Myocyte (in vitro differentiated cells): ENCODE measurements at regions not wholly inside any gene's neighbourhood (a gene's known extent, or its start where the extent isn't known, plus 50 kb on each side); places are given as distances from the start of the nearest gene placed in this dataset.
"Not testable (repeated sequence)": the region's sequence is repeated elsewhere in the genome, so short reads cannot be mapped to it uniquely, and the experiment has no call there.

Source experiments
- DNase-seq: peaks from one replicate; pipeline ENCODE4 v3.0.0-alpha.2; 2012; ENCODE audit warnings: low read depth

DNA sequence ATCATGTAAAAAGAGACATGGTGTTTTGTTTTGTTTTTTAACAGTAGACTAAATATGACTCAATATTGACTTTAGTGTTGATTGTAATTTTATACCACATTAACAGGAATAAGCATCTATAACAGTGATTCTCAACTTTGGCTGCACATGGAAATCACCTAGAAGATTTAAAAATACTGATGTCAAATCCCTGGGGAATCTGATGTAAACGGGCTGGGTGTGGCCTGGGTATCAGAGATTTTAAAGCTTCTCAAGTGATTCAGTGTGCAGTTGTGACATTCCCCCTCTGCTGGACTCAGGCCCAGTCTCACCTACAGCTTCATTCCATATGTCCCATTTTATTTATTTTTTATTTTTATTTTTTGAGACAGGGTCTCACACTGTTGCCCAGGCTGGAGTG, 82.8 kb upstream of the ATP8B1 start:
- DNase-seq: no peak

DNA sequence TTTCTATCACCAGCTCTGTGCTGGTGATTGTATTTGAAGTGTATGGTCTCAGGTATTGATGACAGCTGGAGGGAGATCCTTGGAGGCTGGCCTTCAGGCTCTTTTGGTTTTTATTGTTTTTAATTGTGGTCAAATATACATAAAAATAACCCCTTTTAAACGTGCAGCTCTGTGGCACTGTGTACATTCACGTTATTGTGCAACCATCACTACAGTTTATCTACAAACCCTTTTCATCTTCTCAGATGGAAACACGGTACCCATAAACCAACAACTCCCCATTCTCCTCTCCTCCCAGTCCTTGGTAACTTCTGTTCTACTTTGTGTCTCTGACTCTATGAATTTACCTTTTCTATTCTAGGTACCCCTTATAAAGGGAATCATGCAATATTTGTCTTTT, 79.3 kb upstream of the ATP8B1 start:
- DNase-seq: no peak

DNA sequence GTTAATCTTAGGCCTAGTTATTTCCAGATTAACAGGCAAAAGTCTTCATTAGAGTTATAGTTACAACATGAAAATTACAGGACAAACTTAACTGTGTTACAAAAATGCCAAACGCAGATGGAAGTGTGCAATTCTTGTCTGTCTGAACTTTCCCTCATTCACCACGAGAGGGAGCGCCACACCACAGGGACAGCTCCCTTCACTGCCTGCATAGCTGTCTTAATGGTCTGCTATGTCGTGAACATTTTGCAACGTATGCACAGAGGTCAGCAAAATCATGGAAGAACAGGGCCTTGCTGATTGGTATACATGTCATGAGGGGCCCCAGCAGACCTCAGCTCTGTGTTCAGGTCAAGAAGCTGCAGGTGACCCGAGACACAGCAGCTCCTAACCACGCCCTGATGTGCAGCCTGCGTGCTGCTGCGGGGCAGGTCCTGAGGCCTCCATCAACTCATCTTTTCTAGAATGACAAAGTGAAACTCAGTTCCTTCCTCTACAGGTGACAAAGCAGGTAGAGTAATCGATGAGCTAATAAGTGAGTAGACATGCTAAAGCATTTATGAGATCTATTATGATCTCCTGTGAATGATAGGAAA, 78.8 kb upstream of the ATP8B1 start:
- peak; percentile 86 for DNase-seq

DNA sequence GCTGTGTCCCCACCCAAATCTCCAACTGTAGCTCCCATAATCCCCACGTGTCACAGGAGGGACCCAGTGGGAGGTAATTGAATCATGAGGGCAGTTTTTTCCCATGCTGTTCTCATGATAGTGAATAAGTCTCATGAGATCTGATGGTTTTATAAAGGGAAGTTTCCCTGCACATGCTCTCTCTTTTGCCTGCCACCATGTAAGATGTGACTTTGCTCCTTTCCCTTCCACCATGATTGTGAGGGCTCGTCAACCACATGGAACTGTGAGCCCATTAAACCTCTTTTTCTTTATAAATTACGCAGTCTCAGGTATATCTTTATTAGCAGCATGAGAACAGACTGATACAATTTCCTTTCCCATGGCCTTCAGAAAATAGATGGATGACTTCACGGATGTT, 76.8 kb upstream of the ATP8B1 start:
- not testable (repeated sequence) for DNase-seq

DNA sequence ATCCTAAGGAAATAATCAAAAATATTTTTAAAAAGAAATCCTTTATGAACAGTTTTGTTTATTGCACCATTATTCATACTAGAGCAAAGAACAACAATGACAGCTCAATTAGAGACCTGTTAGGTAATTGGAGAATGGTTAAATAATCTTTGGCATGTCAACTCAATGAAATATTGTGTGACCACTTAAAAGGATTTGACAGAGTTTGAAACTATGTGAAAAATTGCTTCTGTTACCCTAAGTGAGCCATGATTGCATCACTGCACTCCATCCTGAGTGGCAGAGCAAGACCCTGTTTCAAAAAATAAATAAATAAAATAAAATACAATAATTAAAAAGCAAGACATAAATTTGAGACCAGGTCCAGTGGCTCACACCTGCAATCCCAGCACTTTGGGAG, 66.1 kb upstream of the ATP8B1 start:
- DNase-seq: no peak

DNA sequence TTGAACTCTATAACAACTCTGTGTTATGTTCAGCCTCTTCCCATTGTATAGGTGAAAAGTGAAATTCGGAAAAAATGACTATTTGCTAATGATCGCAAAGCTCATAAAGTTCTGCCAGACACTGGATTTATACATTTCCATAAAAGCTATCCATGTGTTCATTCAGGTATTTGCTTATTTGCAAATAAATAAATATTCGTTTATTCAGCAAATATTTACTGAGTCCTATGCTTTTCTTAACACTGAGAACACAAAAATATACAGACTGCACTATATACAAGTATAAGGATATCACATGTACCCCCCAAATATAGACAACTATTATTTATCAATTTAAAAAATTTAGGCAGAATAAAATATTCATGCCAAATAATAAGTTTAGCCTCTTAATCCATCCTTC, 63.2 kb upstream of the ATP8B1 start:
- DNase-seq: no peak

DNA sequence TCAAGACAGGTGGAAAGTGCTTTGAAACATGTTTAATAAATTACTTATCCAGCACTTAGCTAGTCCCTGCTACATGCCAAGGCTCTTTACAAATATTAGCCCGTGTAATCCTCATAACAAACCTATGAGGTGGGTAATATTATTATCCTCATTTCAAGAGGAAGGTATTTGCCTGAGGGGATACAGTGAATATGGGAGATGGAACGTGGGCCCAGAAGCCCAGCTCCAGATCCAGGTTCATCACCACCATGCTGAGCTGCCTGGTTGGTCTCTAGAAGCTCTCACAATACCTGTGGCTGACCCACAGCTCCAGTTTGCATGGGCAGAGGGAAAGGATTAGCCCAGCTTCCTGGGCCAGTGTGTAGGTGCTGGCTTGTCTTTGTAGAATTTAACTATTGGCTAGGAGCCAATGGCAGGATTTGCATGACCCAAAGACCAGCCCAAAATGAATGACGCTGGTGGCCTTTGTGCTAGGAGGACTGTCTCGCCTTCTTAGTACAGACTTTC, 61.6 kb upstream of the ATP8B1 start:
- DNase-seq: no peak

DNA sequence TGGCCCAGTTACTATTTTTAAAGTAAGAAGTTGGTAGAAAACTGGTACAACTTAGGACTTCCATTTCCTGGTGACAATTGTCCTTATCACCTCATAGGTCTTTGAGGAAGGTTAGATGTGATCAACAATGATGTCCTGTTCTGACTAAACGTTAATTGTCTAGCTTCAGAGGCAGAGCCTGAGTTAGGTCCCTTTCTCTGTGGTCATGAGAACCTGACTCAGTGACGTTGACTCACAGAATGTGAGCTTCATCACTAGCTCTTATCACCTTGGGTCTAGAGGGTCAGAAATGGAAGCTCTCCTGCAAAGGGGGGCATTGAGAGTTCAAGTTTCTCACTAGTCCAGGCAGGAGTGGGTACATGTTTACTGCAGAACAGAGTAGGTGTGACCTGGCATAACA, 60.6 kb upstream of the ATP8B1 start:
- no peak for DNase-seq

DNA sequence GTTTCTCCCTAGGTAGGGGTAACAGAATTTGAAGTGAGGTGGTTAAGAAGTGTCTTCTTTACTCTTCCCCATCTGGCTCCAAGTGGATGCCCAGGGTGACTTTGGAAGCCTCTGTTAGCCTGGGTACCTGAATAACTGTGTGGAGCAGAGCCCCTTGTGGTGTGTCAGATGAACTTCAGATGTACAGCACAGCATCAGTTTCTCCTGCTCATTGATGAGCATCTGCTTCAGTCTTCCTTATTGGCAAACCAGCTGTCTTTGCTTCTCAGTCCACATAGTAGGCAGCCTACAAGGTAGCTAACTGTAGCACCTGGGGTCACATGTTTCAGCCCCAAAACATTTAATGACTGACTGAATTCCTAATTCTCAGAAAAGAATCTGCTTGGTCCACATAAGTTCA, 56.2 kb upstream of the ATP8B1 start:
- peak; percentile 23 for DNase-seq

DNA sequence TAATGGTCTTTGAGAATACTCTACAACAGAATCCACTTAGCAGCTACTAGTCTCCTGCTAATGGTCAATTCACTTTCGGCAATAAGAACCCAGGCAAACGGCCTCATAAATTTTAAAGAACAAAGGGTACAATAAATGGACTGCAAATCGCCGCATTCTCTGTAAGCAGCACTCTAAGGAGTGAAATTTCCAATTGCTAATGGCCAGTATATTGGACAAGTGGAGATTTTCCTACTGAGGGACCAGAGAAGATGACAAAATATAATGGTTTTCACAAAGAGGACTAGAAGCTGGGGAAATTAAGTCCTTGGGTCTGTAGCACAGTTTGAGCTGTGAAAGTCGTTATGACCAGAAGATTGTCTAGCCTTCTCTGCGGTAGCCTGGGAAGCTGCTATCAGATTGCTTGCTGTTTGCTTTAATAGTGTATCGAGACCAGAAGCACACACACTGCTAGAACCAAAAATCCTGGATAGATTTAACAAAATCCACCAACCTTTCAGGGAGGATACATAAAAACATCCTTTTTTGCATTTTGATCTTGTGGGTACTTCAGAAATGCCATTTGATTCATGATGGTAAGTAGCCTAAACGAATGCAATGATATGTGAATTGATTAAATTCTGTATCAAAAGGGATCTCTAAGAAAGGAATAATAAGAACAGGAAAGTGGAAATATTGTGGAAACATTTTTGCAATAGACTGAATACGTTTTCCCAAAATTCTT, 53.6 kb upstream of the ATP8B1 start:
- no peak for DNase-seq

DNA sequence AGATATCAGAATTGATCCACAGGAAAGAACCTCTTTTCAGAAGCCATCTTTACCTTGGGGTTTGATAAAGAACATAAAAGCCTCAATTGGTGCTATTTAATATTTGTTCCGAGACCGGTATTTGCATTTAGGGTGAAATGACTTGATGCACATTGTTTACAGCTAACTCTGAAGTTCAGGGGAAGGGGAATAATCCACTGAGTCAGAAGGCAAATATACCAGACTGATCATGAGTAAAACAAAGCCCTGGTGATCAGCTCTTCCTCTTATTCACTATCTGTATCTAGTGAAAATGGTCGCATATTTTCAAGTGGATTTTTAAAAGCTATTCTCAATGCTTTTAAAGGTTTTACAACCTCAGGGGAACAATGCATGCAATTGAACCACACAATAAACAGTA, 53.0 kb upstream of the ATP8B1 start:
- no peak for DNase-seq

DNA sequence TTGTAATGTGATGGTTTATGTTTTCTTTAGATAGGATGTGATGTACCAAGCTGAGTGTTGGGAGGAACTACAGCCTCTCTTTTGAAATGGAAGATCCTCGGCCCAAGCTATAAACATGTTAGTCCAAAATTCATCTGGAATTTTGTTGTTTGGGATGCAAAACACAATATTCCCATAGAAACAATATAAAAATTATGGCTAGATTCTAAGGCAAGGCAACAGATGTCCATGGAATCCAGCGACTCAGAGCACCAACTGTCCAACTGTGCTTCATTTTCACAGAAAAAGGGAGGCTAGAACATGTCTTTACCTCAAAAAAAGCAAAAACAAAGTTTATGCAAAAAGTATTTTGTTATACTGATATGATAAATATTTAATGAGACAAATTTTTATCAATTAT, 52.4 kb upstream of the ATP8B1 start:
- DNase-seq: peak; percentile 26

DNA sequence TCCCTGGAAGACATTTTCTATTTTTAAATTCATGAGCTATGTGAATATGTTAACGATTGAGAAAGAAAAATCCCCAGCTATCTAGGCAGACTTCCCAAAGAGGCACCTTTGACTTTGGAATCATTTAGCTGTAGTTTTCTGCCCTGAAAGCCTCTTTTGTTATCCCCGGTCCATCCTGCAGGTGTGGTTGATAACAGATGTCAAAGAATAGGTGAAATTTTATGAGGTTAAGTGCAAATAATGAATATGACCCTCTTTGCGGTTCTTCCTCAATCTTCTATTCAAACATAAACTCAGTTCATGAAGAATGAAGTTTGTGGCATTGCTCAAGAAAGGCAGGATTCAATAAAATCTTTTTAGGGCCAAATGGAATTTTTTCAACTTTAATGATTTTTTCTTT, 51.6 kb upstream of the ATP8B1 start:
- DNase-seq: no peak

DNA sequence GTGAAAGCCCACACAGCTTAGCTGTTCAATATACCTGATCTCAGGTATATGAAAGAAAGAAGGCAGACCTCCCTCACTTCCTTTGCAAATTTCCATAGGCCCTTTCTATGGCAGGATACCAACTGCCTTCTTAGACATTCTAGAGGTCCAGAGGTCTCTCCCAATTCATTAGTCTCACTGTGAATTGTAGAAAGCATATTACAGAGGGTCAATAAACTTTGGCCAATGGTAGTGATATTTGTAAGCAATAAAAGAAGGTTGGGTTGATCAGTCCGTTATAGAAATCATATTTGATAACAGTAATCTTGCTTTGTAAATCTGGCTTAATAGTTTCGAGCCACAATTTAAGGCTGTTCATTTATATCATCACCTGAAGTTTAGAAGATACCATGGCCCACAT, 50.7 kb upstream of the ATP8B1 start:
- no peak for DNase-seq

DNA sequence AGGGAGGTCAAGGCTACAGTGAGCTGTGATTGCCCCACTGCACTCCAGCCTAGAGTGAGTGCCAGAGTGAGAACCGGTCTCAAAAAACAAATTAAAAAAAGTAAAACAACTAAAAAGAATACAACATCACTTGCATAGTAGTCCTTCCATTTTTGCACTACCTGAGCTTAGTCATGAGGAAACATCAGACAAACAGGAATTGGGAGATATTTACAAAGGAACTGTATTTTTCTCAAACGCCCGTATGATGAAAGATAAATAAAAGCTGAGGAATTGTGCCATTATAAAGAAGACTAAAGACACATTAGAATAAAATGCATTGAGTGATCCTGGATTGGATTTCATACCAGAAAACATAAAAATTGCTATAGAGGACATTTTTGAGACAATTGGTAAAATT, 50.0 kb upstream of the ATP8B1 start:
- no peak for DNase-seq
